Stimulated activated CD4-positive, alpha-beta T cell treated with anti-CD3 and anti-CD28 coated beads, Interleukin-2, amount 100 ng/mL, for 24 hours (primary cell): ENCODE measurements at regions not wholly inside any gene's neighbourhood (a gene's known extent, or its start where the extent isn't known, plus 50 kb on each side); places are given as distances from the start of the nearest gene placed in this dataset.
"Not testable (repeated sequence)": the region's sequence is repeated elsewhere in the genome, so short reads cannot be mapped to it uniquely, and the experiment has no call there.

Experiments
- DNase-seq, 2 donors: peaks; one replicate each; pipeline ENCODE4 v3.0.0-alpha.2; 2020

GRCh38 chr10:61612450-61612849 is 50.3 kb upstream of the CABCOCO1 start:
- DNase-seq, result no peak

GRCh38 chr10:61612009-61612408 is 50.7 kb upstream of the CABCOCO1 start:
- DNase-seq, result no peak

GRCh38 chr10:61609701-61610100 is 53.0 kb upstream of the CABCOCO1 start:
- DNase-seq, result no peak

GRCh38 chr10:61608255-61609033 is 54.3 kb upstream of the CABCOCO1 start:
- DNase-seq, result no peak

DNA sequence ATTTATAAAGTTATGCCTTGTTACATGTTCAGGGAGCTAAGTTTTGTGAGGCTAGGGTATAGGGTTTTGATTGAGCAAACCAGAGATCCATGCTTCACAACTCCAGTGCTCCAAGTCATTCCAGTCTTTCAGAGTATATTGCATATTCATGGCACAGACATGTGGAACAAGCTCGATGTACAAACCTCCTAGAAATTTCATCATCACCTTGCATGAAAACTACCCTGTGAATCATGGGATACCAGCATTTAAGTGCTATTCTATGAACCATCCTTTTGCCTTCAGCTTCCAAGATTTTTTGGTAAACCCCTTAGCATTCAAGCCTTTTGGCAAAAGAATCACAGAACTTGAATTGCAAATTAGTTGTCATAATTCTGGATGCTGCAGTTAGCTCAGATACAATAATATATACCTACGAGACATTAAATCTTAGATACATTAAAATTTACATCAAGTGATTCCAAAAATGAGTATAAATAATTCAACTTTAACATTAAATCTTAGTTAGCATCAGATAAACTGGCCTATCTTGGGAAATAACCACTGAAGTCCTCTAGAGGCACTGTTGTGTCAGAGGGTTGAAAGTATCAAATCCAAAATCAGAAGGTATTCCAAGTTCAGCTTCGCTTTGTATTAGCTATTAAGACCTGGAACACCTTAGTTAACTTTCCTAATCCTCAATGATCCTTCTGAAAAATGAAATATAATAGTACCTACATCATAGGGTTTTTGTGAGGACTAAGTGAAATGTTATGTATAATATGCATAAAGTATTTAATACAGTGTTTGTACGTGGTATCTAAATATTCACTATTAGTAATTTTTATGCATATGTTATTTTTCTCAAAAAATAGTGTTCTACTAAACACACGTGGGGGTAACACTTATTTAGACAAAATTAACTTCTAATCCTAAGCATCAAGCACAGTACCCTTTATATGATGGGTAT is 55.5 kb upstream of the CABCOCO1 start:
- no peak for DNase-seq

- no peak for DNase-seq
These were observed 57.5 kb upstream of the CABCOCO1 start for GRCh38 chr10:61605221-61605620.

- DNase-seq, result no peak
These were observed 62.3 kb upstream of the CABCOCO1 start for GRCh38 chr10:61600399-61600798.

DNA sequence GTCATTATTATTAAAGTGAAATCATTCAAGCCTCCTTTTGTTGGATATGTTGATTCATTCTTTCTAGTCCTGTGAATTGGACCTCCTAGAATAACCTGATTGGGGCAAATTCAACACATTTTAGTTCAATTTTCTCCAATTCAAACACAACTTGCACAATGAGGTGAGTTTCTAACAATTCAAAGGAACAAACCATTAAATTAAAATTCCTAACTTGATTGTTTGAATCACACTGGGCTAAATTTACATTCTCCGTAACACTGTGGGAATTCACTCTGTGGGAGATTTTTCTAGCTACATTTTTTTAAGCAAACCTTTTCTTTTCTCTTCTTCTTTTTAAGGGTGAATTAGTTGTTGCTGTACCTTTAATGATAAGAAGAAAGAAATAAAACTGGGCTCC is 68.3 kb upstream of the CABCOCO1 start:
- DNase-seq, result no peak

DNA sequence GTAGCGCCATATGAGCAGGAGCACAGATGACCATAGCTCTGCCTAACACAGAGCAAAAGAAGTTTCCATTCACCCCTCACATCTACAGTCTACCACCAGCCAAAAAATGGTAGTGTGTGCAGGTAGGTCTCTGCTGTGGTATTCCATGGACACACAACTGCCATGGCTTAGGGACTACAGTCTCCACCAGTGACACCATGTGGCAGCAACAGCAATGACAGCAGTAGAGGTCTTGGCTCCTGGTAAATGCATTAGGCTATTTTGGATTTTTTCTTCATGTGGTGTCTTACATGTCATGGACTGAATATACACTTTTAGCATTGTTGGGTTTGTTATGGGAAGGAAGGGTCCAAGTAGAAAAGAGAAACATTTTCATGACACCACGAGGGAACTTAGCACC is 70.1 kb upstream of the CABCOCO1 start:
- DNase-seq, result peak in 1 of 2 donors; percentile 6

DNA sequence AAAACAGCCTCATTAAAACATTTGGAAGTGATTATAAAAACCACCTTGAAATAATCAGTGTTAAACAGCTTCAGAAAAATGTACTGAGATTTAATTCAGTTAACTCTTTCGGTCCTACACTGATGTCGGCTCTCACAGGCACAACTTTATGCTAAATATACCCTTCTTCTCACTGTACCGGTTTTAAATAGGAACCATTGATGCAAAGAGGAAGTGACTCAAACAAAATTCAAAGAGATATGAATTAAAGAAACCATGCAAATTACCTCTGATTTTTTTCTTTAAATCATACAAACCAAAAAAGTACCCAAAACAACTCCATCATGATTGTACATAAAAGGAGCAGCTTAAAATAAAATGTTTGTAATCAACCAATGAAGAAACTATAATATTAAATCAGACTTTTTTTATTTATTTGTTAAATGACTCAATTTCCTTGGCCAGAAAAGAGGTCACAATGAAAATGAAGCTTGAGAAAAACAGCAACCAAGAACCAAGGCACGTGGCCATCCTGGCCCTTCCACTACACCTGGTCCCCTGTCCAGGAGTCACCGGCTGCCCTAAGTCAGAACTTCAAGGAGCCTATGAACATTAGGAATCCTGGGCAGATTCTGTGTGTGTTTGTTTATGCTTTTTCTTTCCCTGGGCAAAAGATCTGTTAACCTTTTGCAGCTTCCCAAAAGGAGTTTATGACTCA is 73.0 kb upstream of the CABCOCO1 start:
- DNase-seq, result no peak

GRCh38 chr10:61588770-61589211 is 73.9 kb upstream of the CABCOCO1 start:
- DNase-seq, result no peak

GRCh38 chr10:61586829-61587228 is 75.9 kb upstream of the CABCOCO1 start:
- no peak for DNase-seq

DNA sequence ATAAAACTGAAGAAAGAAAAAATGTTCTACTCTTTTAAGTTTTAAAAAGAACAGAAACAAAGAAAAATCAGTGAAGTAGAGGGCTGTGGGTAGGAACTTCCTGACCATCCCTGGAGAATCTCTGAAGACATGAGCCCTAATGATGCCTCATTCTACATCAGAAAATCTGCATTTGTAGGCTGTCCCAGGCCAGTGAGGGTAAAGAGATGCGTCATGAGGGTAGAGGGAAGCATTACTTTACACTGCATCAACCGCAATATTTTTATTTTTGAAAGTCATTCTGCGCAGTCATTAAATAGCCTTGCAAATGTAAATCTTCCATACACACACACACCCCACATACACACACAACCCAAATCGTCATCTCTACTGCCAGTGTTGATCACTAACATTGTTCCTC is 82.1 kb upstream of the CABCOCO1 start:
- no peak for DNase-seq

GRCh38 chr10:61570204-61570603 is 92.5 kb upstream of the CABCOCO1 start:
- DNase-seq, result not testable (repeated sequence)

- no peak for DNase-seq
These were observed 95.0 kb upstream of the CABCOCO1 start for GRCh38 chr10:61567729-61568128.

GRCh38 chr10:61565819-61566560 is 96.7 kb upstream of the CABCOCO1 start:
- no peak for DNase-seq

DNA sequence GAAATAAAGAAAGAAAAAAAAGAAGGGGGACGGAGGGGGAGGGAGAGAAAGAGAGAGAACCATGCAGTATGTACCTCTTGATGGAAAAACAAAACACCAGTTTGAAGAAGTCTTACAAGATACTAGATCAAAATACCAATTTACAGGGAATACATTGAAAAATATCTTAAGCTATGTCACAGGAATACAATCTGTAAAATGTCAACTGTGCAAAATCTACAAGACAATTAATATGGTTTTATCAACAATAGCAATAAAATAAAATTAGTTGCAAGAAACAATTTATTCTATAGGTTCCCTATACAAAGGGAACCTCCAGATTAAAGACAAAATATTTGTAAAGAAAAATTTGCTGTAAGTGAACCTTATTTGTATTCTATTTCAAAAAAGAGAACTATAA is 98.3 kb upstream of the CABCOCO1 start:
- DNase-seq, result no peak

DNA sequence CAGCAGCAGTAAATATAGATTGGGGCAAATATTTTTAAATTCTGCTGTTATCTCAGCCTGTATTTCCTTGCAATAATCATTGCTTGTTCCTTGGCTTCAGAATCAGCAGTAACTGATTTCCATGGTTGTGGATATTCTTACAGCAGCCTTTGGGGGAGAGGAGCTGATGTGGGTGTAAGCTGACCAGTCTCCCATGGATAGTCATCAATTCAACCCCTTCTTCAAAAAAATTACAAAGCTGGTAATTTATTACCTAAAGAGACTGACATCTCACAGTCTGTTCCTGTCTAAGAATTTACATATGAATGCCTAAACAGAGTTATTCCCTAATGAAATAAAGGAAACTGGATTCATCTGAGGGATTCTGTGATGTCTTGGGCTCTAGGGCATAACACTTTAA is 103.1 kb upstream of the CABCOCO1 start:
- no peak for DNase-seq

DNA sequence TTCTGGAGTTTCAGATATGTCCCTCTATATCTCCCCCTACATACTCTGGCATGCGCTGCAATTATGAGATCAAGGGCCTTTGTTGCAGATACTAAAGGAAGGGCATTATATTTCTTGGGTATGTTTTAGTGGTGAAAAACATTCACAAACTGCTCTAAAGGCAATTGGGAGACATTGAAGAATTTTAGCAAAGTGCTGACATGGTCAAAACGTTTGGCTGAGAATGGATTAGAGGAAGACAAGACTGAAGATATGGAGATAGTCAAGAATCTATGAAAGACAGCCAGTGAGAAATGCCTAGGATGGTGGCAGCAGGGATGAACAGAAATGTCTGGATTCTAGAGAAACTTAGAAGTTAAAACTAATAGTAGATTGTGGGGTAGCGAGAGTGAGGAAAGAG is 104.5 kb upstream of the CABCOCO1 start:
- no peak for DNase-seq

- DNase-seq, result no peak
These were observed 101.7 kb upstream of the TMEM26 start for GRCh38 chr10:61554925-61555324.

GRCh38 chr10:61549861-61550260 is 96.7 kb upstream of the TMEM26 start:
- no peak for DNase-seq

- no peak for DNase-seq
These were observed 95.2 kb upstream of the TMEM26 start for GRCh38 chr10:61548364-61548763.

DNA sequence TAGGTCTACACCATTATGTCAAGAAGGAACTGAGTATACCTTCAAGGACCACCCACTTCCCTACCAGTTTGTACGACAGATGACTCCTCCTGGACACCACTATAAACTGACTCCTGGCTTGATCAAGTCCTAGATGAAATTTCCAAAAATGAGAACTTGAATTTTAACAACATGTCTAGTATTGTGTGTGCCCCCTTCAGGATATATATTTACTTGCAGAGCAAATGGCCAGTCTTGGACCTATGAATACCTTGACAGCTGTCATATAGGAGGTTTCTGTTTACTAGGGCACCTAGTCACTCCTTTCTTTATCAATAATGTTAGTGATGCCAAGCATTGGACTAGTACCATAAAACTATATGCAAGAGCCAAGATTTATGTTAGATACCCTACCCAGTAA is 94.1 kb upstream of the TMEM26 start:
- no peak for DNase-seq
